SH-SY5Y (cell line): ENCODE measurements at regions not wholly inside any gene's neighbourhood (a gene's known extent, or its start where the extent isn't known, plus 50 kb on each side); places are given as distances from the start of the nearest gene placed in this dataset.

Source experiments
- GATA2 ChIP-seq: IDR thresholded peaks from 2 replicates; pipeline ENCODE4 v1.6.1; 2011; ENCODE audit warnings: mild to moderate bottlenecking, low read depth, low read length
- GATA3 ChIP-seq: IDR thresholded peaks from 2 replicates; pipeline ENCODE4 v1.6.1; 2011; ENCODE audit warnings: low read depth, mild to moderate bottlenecking, low read length, moderate library complexity

DNA sequence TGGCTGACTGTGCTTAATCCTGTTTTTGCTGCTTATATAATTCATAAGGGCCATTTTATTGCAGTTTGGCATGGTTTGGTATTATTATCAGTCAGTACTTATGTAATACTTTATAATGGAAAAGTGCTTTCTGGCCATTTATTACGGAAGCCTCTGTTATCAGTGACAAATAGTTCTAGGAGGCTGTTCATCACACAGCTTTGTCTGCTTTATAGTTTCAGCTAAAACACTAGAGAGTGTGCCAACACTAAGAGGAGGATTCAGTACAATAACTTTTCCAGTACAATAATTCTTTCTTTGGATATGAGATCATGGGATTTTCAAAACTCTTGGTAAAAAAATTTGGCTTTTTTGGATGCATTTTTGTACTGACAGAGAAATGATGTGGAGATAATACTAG is 102.9 kb upstream of the PTGFR start:
- TF ChIP-seq GATA2 = no peak
- TF ChIP-seq GATA3 = no peak
